HEK293 (cell line): ENCODE measurements at regions not wholly inside any gene's neighbourhood (a gene's known extent, or its start where the extent isn't known, plus 50 kb on each side); places are given as distances from the start of the nearest gene placed in this dataset.

Experiments used
- CTCF ChIA-PET: fragments of 350-600 bp; formaldehyde crosslinking; extraction: SDS; loops from one replicate; lab custom pipeline; 2021; ENCODE audit warnings: antibody characterized with exemption; lab: Yijun Ruan, JAX
- POLR2A ChIA-PET: fragments of 300-600 bp; formaldehyde crosslinking; extraction: SDS; loops from one replicate; lab custom pipeline; 2020; ENCODE audit warnings: antibody characterized with exemption, inconsistent platforms; lab: Yijun Ruan, JAX
- H3K27ac ChIP-seq: fragments of 200-500 bp; sonication (Bioruptor generic); 2 replicates; pipeline ENCODE4 v1.5.1; 2014; ENCODE audit warnings: low read depth, low read length, control low read depth, inconsistent platforms; ENCODE audit errors: extremely low read depth
- H3K36me3 ChIP-seq, 2 experiments: fragments of 200-500 bp in 1 of 2; sonication (Bioruptor generic) in 1 of 2; 1 replicate in 1 of 2; 2 replicates in 1 of 2; pipeline ENCODE4 v1.5.1; 2014 to 2017; ENCODE audit warnings: inconsistent platforms in 2 of 2, low read length in 2 of 2; ENCODE audit not compliant: control insufficient read depth in 2 of 2, insufficient read depth in 1 of 2
- H3K4me1 ChIP-seq: fragments of 200-500 bp; sonication (Bioruptor generic); 2 replicates; pipeline ENCODE4 v1.5.1; 2014; ENCODE audit warnings: mild to moderate bottlenecking, low read length, inconsistent platforms; ENCODE audit not compliant: control insufficient read depth, insufficient read depth
- H3K4me3 ChIP-seq: 2 replicates; pipeline ENCODE4 v1.5.1; 2011; ENCODE audit warnings: low read depth, mild to moderate bottlenecking, control low read depth, low read length, moderate library complexity
- H3K9me3 ChIP-seq: fragments of 200-500 bp; sonication (Bioruptor generic); 2 replicates; pipeline ENCODE4 v1.5.1; 2014; ENCODE audit warnings: low read depth, low read length, inconsistent platforms; ENCODE audit not compliant: control insufficient read depth, insufficient read depth
- GLIS1 ChIP-seq: fragments of 450-650 bp; formaldehyde crosslinking; IDR thresholded peaks from 2 replicates; pipeline ENCODE4 v1.5.1; 2016; ENCODE audit warnings: missing biosample characterization, missing genetic modification characterization
- GLIS2 ChIP-seq: fragments of 450-650 bp; formaldehyde crosslinking; IDR thresholded peaks from 2 replicates; pipeline ENCODE4 v1.5.1; 2016; ENCODE audit warnings: missing biosample characterization, missing genetic modification characterization
- IKZF3 ChIP-seq: fragments of 450-650 bp; IDR thresholded peaks from 2 replicates; pipeline ENCODE4 v1.5.0; 2018; ENCODE audit warnings: missing biosample characterization, mild to moderate bottlenecking, missing genetic modification characterization, moderate library complexity
- KLF1 ChIP-seq: fragments of 450-650 bp; formaldehyde crosslinking; IDR thresholded peaks from 2 replicates; pipeline ENCODE4 v1.5.1; 2016; ENCODE audit warnings: missing biosample characterization, missing genetic modification characterization
- KLF9 ChIP-seq: fragments of 450-650 bp; formaldehyde crosslinking; IDR thresholded peaks from 2 replicates; pipeline ENCODE4 v1.5.1; 2016; ENCODE audit warnings: missing biosample characterization, missing genetic modification characterization, low read depth
- PRDM10 ChIP-seq: fragments of 450-650 bp; formaldehyde crosslinking; IDR thresholded peaks from 2 replicates; pipeline ENCODE4 v1.5.1; 2016; ENCODE audit warnings: missing biosample characterization, missing genetic modification characterization
- PRDM4 ChIP-seq: fragments of 450-650 bp; formaldehyde crosslinking; IDR thresholded peaks from 2 replicates; pipeline ENCODE4 v1.5.1; 2017; ENCODE audit warnings: missing biosample characterization, missing genetic modification characterization
- YY1 ChIP-seq: fragments of 450-650 bp; formaldehyde crosslinking; IDR thresholded peaks from 2 replicates; pipeline ENCODE4 v1.5.1; 2018; ENCODE audit warnings: missing biosample characterization, missing genetic modification characterization
- ZBTB10 ChIP-seq: fragments of 450-650 bp; formaldehyde crosslinking; IDR thresholded peaks from 2 replicates; pipeline ENCODE4 v1.5.1; 2016; ENCODE audit warnings: missing biosample characterization, missing genetic modification characterization
- ZBTB17 ChIP-seq: fragments of 450-650 bp; formaldehyde crosslinking; IDR thresholded peaks from 2 replicates; pipeline ENCODE4 v1.5.1; 2016; ENCODE audit warnings: missing biosample characterization, missing genetic modification characterization
- ZBTB20 ChIP-seq: fragments of 450-650 bp; formaldehyde crosslinking; IDR thresholded peaks from 2 replicates; pipeline ENCODE4 v1.5.1; 2016; ENCODE audit warnings: missing biosample characterization, missing genetic modification characterization
- ZNF10 ChIP-seq: fragments of 450-650 bp; formaldehyde crosslinking; IDR thresholded peaks from 2 replicates; pipeline ENCODE4 v1.5.1; 2017; ENCODE audit warnings: missing biosample characterization, missing genetic modification characterization
- ZNF114 ChIP-seq: fragments of 450-650 bp; formaldehyde crosslinking; IDR thresholded peaks from 2 replicates; pipeline ENCODE4 v1.5.0; 2017; ENCODE audit warnings: missing biosample characterization, missing genetic modification characterization
- ZNF473 ChIP-seq: fragments of 450-650 bp; formaldehyde crosslinking; IDR thresholded peaks from 2 replicates; pipeline ENCODE4 v1.5.1; 2017; ENCODE audit warnings: missing biosample characterization, missing genetic modification characterization
- ZNF629 ChIP-seq: fragments of 450-650 bp; formaldehyde crosslinking; IDR thresholded peaks from 2 replicates; pipeline ENCODE4 v1.5.1; 2017; ENCODE audit warnings: missing biosample characterization, missing genetic modification characterization
- ZNF707 ChIP-seq: fragments of 450-650 bp; formaldehyde crosslinking; IDR thresholded peaks from 2 replicates; pipeline ENCODE4 v1.5.1; 2016; ENCODE audit warnings: missing biosample characterization, missing genetic modification characterization
- ZNF768 ChIP-seq: fragments of 450-650 bp; formaldehyde crosslinking; IDR thresholded peaks from 2 replicates; pipeline ENCODE4 v1.5.1; 2018; ENCODE audit warnings: missing biosample characterization, mild to moderate bottlenecking, missing genetic modification characterization

- TF ChIP-seq PRDM4, result no peak
- no peak for TF ChIP-seq ZNF114 (tag by site-specific recombination)
- TF ChIP-seq KLF1 (tag by site-specific recombination), result no peak
- TF ChIP-seq ZBTB20 (tag by site-specific recombination), result no peak
- no peak for TF ChIP-seq ZNF707
- no peak for TF ChIP-seq ZNF768 (tag by site-specific recombination)
- no peak for TF ChIP-seq GLIS1 (tag by site-specific recombination)
- no peak for TF ChIP-seq IKZF3 (tag by site-specific recombination)
- no peak for TF ChIP-seq PRDM10 (tag by site-specific recombination)
Measured at GRCh38 chr3:40723083-40723660, 198.4 kb downstream of the ZNF621 start (continued).

- H3K4me3 ChIP-seq, result no peak overlapping the region
- no peaks in the 10 kb centered on the region for H3K4me1 ChIP-seq
- H3K36me3 ChIP-seq, result no peaks in the 10 kb centered on the region
- TF ChIP-seq YY1 (no peak), ZBTB17 (tag by site-specific recombination) (no peak), ZNF629 (no peak), ZNF10 (tag by site-specific recombination) (no peak), ZBTB10 (tag by site-specific recombination) (no peak), KLF9 (tag by site-specific recombination) (no peak), ZNF473 (tag by site-specific recombination) (no peak), GLIS2 (tag by site-specific recombination) (no peak)
- H3K9me3 ChIP-seq, result no peaks in the 10 kb centered on the region
- ChIA-PET CTCF (no interaction called here), POLR2A (no interaction called here)
- H3K27ac ChIP-seq, result no peak overlapping the region
Measured at GRCh38 chr3:40725031-40725430, 200.3 kb downstream of the ZNF621 start.
